ENCODE measurements at regions not wholly inside any gene's neighbourhood (a gene's known extent, or its start where the extent isn't known, plus 50 kb on each side); places are given as distances from the start of the nearest gene placed in this dataset.

GRCh38 chr3:187833375-187833774, 88.1 kb upstream of the BCL6 start:
- TF ChIP-seq CTCF (conservative IDR thresholded peaks at IDR 0.05) (no peak), EZH2 (IDR thresholded peaks at IDR 0.05; ENCODE audit: low read depth) (no peak)

Data from PC-9 (cell line).